GM12874 (cell line): ENCODE measurements at regions not wholly inside any gene's neighbourhood (a gene's known extent, or its start where the extent isn't known, plus 50 kb on each side); places are given as distances from the start of the nearest gene placed in this dataset.

ENCODE experiments used
- TF ChIP-seq, protein P1 (sequence below): IDR thresholded peaks from 2 replicates; pipeline ENCODE4 v1.5.1; 2011; ENCODE audit warnings: low read depth, mild to moderate bottlenecking, control low read depth, low read length, moderate library complexity; ENCODE audit not compliant: insufficient read depth

DNA sequence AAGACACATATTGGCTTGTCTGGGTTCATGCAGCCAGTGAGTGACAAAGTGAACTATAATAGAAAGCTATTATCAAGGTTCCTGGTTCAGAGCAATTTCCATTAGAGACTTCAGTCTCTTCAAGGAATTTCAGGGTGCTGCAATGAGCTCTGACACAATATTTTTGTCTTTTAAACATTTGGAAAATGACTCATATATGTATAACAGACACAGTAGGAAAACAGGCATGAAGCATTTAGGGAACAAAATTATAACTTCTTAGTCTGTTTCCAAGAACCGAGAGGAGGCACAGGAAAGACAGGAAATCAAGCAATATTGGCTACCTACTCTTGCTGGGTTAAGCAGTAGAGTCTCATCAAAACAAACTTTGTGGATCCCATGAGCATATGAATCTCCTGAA lies 170.4 kb downstream of the PTPRC start:
- TF ChIP-seq, protein P1, sequence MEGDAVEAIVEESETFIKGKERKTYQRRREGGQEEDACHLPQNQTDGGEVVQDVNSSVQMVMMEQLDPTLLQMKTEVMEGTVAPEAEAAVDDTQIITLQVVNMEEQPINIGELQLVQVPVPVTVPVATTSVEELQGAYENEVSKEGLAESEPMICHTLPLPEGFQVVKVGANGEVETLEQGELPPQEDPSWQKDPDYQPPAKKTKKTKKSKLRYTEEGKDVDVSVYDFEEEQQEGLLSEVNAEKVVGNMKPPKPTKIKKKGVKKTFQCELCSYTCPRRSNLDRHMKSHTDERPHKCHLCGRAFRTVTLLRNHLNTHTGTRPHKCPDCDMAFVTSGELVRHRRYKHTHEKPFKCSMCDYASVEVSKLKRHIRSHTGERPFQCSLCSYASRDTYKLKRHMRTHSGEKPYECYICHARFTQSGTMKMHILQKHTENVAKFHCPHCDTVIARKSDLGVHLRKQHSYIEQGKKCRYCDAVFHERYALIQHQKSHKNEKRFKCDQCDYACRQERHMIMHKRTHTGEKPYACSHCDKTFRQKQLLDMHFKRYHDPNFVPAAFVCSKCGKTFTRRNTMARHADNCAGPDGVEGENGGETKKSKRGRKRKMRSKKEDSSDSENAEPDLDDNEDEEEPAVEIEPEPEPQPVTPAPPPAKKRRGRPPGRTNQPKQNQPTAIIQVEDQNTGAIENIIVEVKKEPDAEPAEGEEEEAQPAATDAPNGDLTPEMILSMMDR, result no peak

DNA sequence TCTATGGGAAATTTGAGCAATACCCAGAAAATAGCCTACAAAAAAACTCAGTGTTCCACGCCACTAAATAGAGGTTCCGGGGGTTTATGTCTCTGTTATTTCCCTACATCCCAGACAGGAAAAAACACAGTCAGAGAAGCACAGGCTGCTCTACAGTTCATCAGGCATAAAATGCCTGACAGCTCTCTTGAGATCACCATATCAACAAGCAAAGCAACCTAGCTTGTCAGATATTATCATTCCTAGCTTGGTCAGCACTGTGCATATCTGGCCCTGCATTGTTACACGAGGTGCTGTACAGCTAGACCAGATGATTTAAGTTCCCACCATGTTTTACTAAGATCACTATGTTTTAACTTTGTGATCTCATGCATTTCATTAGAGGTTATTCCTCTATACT lies 172.6 kb downstream of the PTPRC start:
- TF ChIP-seq, protein P1, result no peak

DNA sequence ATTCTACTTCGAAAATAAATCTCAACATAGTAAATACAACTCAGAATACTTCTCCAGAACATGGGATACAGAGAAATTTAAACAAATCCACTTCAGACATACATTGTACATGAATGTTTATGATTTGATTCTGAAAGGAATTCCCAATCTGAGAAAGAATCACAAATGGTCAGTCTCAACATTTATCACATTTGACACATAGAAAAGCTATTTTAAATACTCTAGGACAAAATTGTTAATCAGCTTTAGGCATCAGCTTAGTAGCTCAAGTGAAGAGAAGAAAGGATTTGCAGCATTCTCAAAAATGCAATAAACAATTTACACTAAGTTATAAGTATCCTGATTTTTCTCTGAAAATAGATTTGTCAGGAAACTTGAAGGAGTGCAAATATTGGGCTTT lies 184.8 kb downstream of the PTPRC start:
- TF ChIP-seq, protein P1, result no peak

DNA sequence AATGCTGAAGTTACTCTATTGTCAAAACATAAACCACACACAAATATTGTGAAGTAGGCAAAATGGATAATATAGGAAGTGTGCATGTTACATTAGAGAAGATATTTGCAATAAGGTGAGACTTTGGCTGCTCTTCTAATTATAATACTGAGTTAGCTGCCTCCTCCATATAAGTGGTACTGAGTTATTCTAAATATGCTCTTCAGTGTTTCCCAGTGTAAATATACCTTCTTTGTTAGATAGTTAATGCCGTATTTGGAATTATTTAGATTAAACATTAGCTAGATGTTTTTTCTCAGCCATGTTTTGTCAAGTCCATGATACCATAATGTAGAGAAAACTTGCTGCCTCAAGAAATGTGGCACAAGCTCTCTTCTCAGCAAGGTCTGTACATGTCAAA lies 186.4 kb downstream of the PTPRC start:
- TF ChIP-seq, protein P1, result no peak

DNA sequence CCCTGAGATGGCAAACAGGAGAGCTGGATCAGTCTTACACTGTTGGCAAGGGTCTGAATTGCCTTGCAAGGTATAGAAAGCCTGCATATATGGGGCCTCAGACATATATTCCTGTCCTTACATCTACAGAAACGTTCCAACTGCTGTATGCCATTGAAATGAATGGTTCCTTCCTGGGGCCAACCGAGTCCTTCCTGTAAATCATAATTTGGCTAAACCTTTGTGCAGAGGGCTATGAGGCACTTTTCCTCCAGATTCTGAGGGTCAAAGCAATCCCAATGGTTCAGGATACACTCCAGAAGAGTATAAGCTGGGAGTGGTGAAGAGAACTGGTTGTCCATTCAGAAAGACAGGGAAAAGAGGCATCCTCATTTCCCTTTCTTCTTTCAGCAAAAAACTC lies 190.5 kb downstream of the PTPRC start:
- TF ChIP-seq, protein P1, result no peak

DNA sequence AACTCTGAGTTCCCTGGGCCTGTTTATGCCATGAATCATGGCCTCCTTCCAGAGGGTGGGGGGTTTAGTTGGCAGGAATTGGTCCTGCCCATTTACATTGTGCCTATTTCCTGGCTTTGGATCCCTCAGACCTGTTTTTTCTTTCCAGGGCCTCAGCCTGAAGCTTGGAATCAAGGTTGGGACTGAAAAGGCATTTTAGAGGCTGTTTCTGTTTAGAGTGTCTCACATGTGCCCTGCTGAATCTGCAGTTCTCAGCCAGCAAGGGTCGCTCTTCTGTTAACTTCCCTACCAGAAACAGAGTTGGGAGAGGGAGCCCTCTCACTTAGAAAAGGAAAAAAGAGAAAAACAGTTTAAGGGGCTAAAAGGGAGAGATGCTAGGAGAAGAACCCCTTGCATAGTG lies 191.1 kb downstream of the PTPRC start:
- TF ChIP-seq, protein P1, result no peak

DNA sequence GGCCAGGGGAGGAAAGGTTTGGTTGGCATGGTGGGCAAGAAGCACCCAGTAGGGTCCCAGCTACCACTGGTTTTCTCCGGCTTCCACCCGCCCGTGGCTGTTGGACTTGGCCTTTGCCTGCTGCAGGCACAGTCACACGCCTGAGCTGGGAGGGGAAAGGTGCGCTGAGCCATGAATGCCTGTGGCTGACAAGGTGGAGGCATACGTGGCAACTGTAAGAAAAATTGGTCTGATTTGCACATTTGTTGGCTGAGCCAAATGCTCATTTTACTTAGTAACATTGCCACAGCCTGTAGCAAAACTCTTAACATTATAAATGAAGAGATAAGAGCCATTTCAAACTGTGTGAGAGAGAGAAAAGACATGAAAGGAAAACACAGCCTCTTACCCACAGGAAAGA lies 191.6 kb downstream of the PTPRC start:
- TF ChIP-seq, protein P1, result no peak
